GM18508 (cell line): ENCODE measurements at regions not wholly inside any gene's neighbourhood (a gene's known extent, or its start where the extent isn't known, plus 50 kb on each side); places are given as distances from the start of the nearest gene placed in this dataset.
"Not testable (repeated sequence)": the region's sequence is repeated elsewhere in the genome, so short reads cannot be mapped to it uniquely, and the experiment has no call there.

ENCODE experiments used
- ATAC-seq: cut with Tn5 transposase; IDR thresholded peaks from one replicate; pipeline ENCODE4 v1.9.1; 2021; ENCODE audit warnings: moderate number of reproducible peaks; ENCODE audit not compliant: insufficient read depth, unreplicated experiment

- no peak for ATAC-seq
Observed at GRCh38 chr2:71962911-71963694, 184.6 kb downstream of the CYP26B1 start.

GRCh38 chr2:71962350-71962749 is 185.3 kb downstream of the CYP26B1 start:
- ATAC-seq, result no peak

GRCh38 chr2:71961289-71962027 is 186.2 kb downstream of the CYP26B1 start:
- ATAC-seq, result no peak

- no peak for ATAC-seq
Observed at GRCh38 chr2:71959494-71959893, 188.2 kb downstream of the CYP26B1 start.

GRCh38 chr2:71958426-71958825 is 189.2 kb downstream of the CYP26B1 start:
- not testable (repeated sequence) for ATAC-seq

- ATAC-seq, result no peak
Observed at GRCh38 chr2:71952572-71953188, 195.0 kb downstream of the CYP26B1 start.

- no peak for ATAC-seq
Observed at GRCh38 chr2:71951718-71952404, 195.8 kb downstream of the CYP26B1 start.

GRCh38 chr2:71951083-71951468 is 196.6 kb downstream of the CYP26B1 start:
- no peak for ATAC-seq

GRCh38 chr2:71950256-71951082 is 197.2 kb downstream of the CYP26B1 start:
- ATAC-seq, result no peak

- no peak for ATAC-seq
Observed at GRCh38 chr2:71949537-71949798, 198.2 kb downstream of the CYP26B1 start.

- ATAC-seq, result no peak
Observed at GRCh38 chr2:71948781-71949536, 198.7 kb downstream of the CYP26B1 start.

GRCh38 chr2:71947809-71948208 is 199.9 kb downstream of the CYP26B1 start:
- no peak for ATAC-seq

- no peak for ATAC-seq
Observed at GRCh38 chr2:71945603-71945959, 202.1 kb downstream of the CYP26B1 start.

- ATAC-seq, result no peak
Observed at GRCh38 chr2:71944806-71945602, 202.7 kb downstream of the CYP26B1 start.

GRCh38 chr2:71944183-71944550 is 203.5 kb downstream of the CYP26B1 start:
- no peak for ATAC-seq

- no peak for ATAC-seq
Observed at GRCh38 chr2:71943238-71944182, 204.2 kb downstream of the CYP26B1 start.

- ATAC-seq, result no peak
Observed at GRCh38 chr2:71941726-71942525, 205.7 kb downstream of the CYP26B1 start.
